Parathyroid adenoma (tissue), 2 donors: ENCODE measurements at regions not wholly inside any gene's neighbourhood (a gene's known extent, or its start where the extent isn't known, plus 50 kb on each side); places are given as distances from the start of the nearest gene placed in this dataset.

Experiments
- H2AFZ ChIP-seq: fragments of 300-600 bp; sonication (generic); one replicate; pipeline ENCODE4 v1.7.0; 2017; ENCODE audit warnings: antibody characterized with exemption, mild to moderate bottlenecking
- H3K27ac ChIP-seq: fragments of 300-600 bp; sonication (generic); one replicate; pipeline ENCODE4 v1.7.0; 2017
- H3K27me3 ChIP-seq: fragments of 300-600 bp; sonication (generic); one replicate; pipeline ENCODE4 v1.7.0; 2017; ENCODE audit warnings: low read length; ENCODE audit not compliant: control insufficient read depth, insufficient read depth
- H3K36me3 ChIP-seq: fragments of 300-600 bp; sonication (generic); one replicate; pipeline ENCODE4 v1.7.0; 2017; ENCODE audit warnings: low read length; ENCODE audit not compliant: control insufficient read depth, insufficient read depth
- H3K4me1 ChIP-seq: fragments of 300-600 bp; sonication (generic); one replicate; pipeline ENCODE4 v1.7.0; 2017; ENCODE audit warnings: control low read depth
- H3K4me2 ChIP-seq: fragments of 300-600 bp; sonication (generic); one replicate; pipeline ENCODE4 v1.7.0; 2017; ENCODE audit warnings: low read length
- H3K4me3 ChIP-seq: fragments of 300-600 bp; sonication (generic); one replicate; pipeline ENCODE4 v1.7.0; 2017; ENCODE audit warnings: low read depth, low read length
- H3K79me2 ChIP-seq: fragments of 300-600 bp; sonication (generic); one replicate; pipeline ENCODE4 v1.7.0; 2017; ENCODE audit warnings: control low read depth
- H3K9ac ChIP-seq: fragments of 300-600 bp; sonication (generic); one replicate; pipeline ENCODE4 v1.7.0; 2017; ENCODE audit warnings: mild to moderate bottlenecking
- H3K9me3 ChIP-seq: fragments of 300-600 bp; sonication (generic); one replicate; pipeline ENCODE4 v1.7.0; 2017; ENCODE audit warnings: low read length; ENCODE audit not compliant: control insufficient read depth
- CTCF ChIP-seq: fragments of 300-600 bp; sonication (generic); IDR thresholded peaks from one replicate; pipeline ENCODE4 v1.7.0; 2017; ENCODE audit warnings: antibody characterized with exemption, mild to moderate bottlenecking
- donor health status: primary hyperparathyroidism.

GRCh38 chr6:139721954-139722353, 347.5 kb upstream of the CITED2 start:
- peak overlapping the region; percentile 50 for H2AFZ ChIP-seq
- no peaks in the 10 kb centered on the region for H3K27me3 ChIP-seq
- H3K79me2 ChIP-seq = no peaks in the 10 kb centered on the region
- H3K4me2 ChIP-seq = no peak overlapping the region
- H3K36me3 ChIP-seq = no peaks in the 10 kb centered on the region
- no peaks in the 10 kb centered on the region for H3K4me1 ChIP-seq
- TF ChIP-seq CTCF = no peak
- peak overlapping the region; percentile 13 for H3K27ac ChIP-seq
- no peaks in the 10 kb centered on the region for H3K9me3 ChIP-seq
- H3K9ac ChIP-seq = no peak overlapping the region
- H3K4me3 ChIP-seq = no peak overlapping the region

GRCh38 chr6:139713900-139714506, 339.6 kb upstream of the CITED2 start:
- Histone ChIP-seq H3K79me2 (no peaks in the 10 kb centered on the region), H3K4me1 (peaks cover 28% of the 10 kb centered on the region), H2AFZ (peak overlapping the region; percentile 47), H3K4me2 (peak overlapping the region; percentile 23), H3K27ac (peak overlapping the region; percentile 53), H3K9me3 (no peaks in the 10 kb centered on the region), H3K9ac (no peak overlapping the region), H3K4me3 (no peak overlapping the region), H3K27me3 (no peaks in the 10 kb centered on the region), H3K36me3 (no peaks in the 10 kb centered on the region)
- TF ChIP-seq CTCF = no peak

GRCh38 chr6:139713424-139713823, 339.0 kb upstream of the CITED2 start:
- no peaks in the 10 kb centered on the region for H3K9me3 ChIP-seq
- no peak overlapping the region for H3K4me3 ChIP-seq
- no peaks in the 10 kb centered on the region for H3K27me3 ChIP-seq
- H3K9ac ChIP-seq = no peak overlapping the region
- H3K4me1 ChIP-seq = peaks cover 33% of the 10 kb centered on the region
- H3K36me3 ChIP-seq = no peaks in the 10 kb centered on the region
- no peaks in the 10 kb centered on the region for H3K79me2 ChIP-seq
- H2AFZ ChIP-seq = peak overlapping the region; percentile 54
- no peak for TF ChIP-seq CTCF
- H3K27ac ChIP-seq = peak overlapping the region; percentile 53
- no peak overlapping the region for H3K4me2 ChIP-seq

GRCh38 chr6:139712830-139713229, 338.4 kb upstream of the CITED2 start:
- Histone ChIP-seq H3K9me3 (no peaks in the 10 kb centered on the region), H2AFZ (peak overlapping the region; percentile 1), H3K4me3 (no peak overlapping the region), H3K4me1 (peaks cover 39% of the 10 kb centered on the region), H3K79me2 (no peaks in the 10 kb centered on the region), H3K27me3 (no peaks in the 10 kb centered on the region), H3K27ac (peak overlapping the region; percentile 53), H3K4me2 (no peak overlapping the region), H3K36me3 (no peaks in the 10 kb centered on the region), H3K9ac (no peak overlapping the region)
- TF ChIP-seq CTCF = no peak
